SK-N-SH (cell line): ENCODE measurements at regions not wholly inside any gene's neighbourhood (a gene's known extent, or its start where the extent isn't known, plus 50 kb on each side); places are given as distances from the start of the nearest gene placed in this dataset.

ENCODE experiments used
- CTCF ChIA-PET: fragments of 300-600, 350-600 bp; formaldehyde crosslinking; extraction: SDS; loops from one replicate; lab custom pipeline; 2021; lab: Yijun Ruan, JAX
- POLR2A ChIA-PET: fragments of 350-600 bp; sonication (Branson Sonifier 250); formaldehyde crosslinking; extraction: SDS; loops from one replicate; lab custom pipeline; 2020; ENCODE audit warnings: antibody characterized with exemption, inconsistent platforms; lab: Yijun Ruan, JAX
- DNase-seq: peaks from one replicate; pipeline ENCODE4 v3.0.0; 2012
- H2AFZ ChIP-seq: fragments of 200-600 bp; sonication (generic); 2 replicates; pipeline ENCODE4 v1.8.1; 2016; ENCODE audit warnings: antibody characterized with exemption, mild to moderate bottlenecking, low read depth
- H3F3A ChIP-seq: fragments of 200-600 bp; sonication (generic); replicated peaks from 2 replicates; pipeline ENCODE3; 2016; ENCODE audit warnings: antibody characterized with exemption, mild to moderate bottlenecking; ENCODE audit not compliant: insufficient read depth
- H3K27ac ChIP-seq, 2 experiments: fragments of 200-500 bp in 1 of 2; fragments of 200-600 bp in 1 of 2; sonication (Bioruptor generic) in 1 of 2; sonication (generic), shearing (Covaris generic) in 1 of 2; 2 replicates each; pipeline versions ENCODE4 v1.5.1 to v1.6.1; 2014 to 2016; ENCODE audit warnings: low read depth in 2 of 2, inconsistent platforms in 1 of 2, low read length in 1 of 2, mild to moderate bottlenecking in 1 of 2, mixed read lengths in 1 of 2
- H3K27me3 ChIP-seq: fragments of 200-600 bp; sonication (generic), shearing (Covaris generic); 2 replicates; pipeline ENCODE4 v1.6.1; 2016; ENCODE audit warnings: mixed run types; ENCODE audit not compliant: insufficient read depth
- H3K36me3 ChIP-seq, 2 experiments: fragments of 200-500 bp in 1 of 2; fragments of 200-600 bp in 1 of 2; sonication (Bioruptor generic) in 1 of 2; sonication (generic) in 1 of 2; replicated peaks in 1 of 2; 2 replicates each; pipeline versions ENCODE3 to v1.5.1; 2014 to 2016; ENCODE audit warnings: low read length in 1 of 2, mild to moderate bottlenecking in 1 of 2; ENCODE audit not compliant: insufficient read depth in 2 of 2, control insufficient read depth in 1 of 2
- H3K4me1 ChIP-seq, 2 experiments: fragments of 200-500 bp in 1 of 2; fragments of 200-600 bp in 1 of 2; sonication (Bioruptor generic) in 1 of 2; sonication (generic), shearing (Covaris generic) in 1 of 2; 2 replicates each; pipeline versions ENCODE4 v1.5.1 to v1.6.1; 2014 to 2016; ENCODE audit warnings: low read depth in 1 of 2, low read length in 1 of 2, mixed run types in 1 of 2; ENCODE audit not compliant: insufficient read depth in 2 of 2, control insufficient read depth in 1 of 2
- H3K4me2 ChIP-seq: fragments of 200-600 bp; sonication (generic), shearing (Covaris generic); 2 replicates; pipeline ENCODE4 v1.6.1; 2017; ENCODE audit warnings: mixed run types
- H3K4me3 ChIP-seq, 2 experiments: fragments of 200-500 bp in 1 of 2; fragments of 200-600 bp in 1 of 2; sonication (Bioruptor generic) in 1 of 2; sonication (generic), shearing (Covaris generic) in 1 of 2; 2 replicates each; pipeline versions ENCODE4 v1.5.1 to v1.8.1; 2014 to 2016; ENCODE audit warnings: low read depth in 2 of 2, inconsistent platforms in 1 of 2, low read length in 1 of 2, mild to moderate bottlenecking in 1 of 2, mixed read lengths in 1 of 2, moderate library complexity in 1 of 2
- H3K79me2 ChIP-seq: fragments of 200-600 bp; sonication (generic); 2 replicates; pipeline ENCODE4 v1.8.1; 2017; ENCODE audit warnings: mild to moderate bottlenecking; ENCODE audit not compliant: insufficient read depth
- H3K9ac ChIP-seq: fragments of 200-600 bp; sonication (generic); 2 replicates; pipeline ENCODE4 v1.6.1; 2017; ENCODE audit warnings: mixed run types
- H3K9me2 ChIP-seq: fragments of 200-600 bp; sonication (generic); 2 replicates; pipeline ENCODE4 v1.6.1; 2017; ENCODE audit warnings: mixed run types
- H3K9me3 ChIP-seq: fragments of 200-600 bp; sonication (generic); 2 replicates; pipeline ENCODE4 v1.6.1; 2017; ENCODE audit warnings: mixed run types, mild to moderate bottlenecking, moderate library complexity
- H4K20me1 ChIP-seq: fragments of 200-600 bp; sonication (generic); 2 replicates; pipeline ENCODE4 v1.6.1; 2017; ENCODE audit warnings: mild to moderate bottlenecking, mixed run types; ENCODE audit not compliant: insufficient read depth
- CTCF ChIP-seq: fragments of 200-600 bp; sonication (generic); IDR thresholded peaks from 2 replicates; pipeline ENCODE4 v1.6.1; 2017; ENCODE audit warnings: antibody characterized with exemption, mild to moderate bottlenecking, moderate library complexity
- EP300 ChIP-seq, 2 experiments: IDR thresholded peaks; 2 replicates each; pipeline versions ENCODE4 v1.4.0 to v1.6.1; 2012; ENCODE audit warnings: borderline replicate concordance in 1 of 2, low read depth in 1 of 2, low read length in 1 of 2
- EZH2phosphoT487 ChIP-seq: fragments of 200-600 bp; sonication (generic); IDR thresholded peaks from 2 replicates; pipeline ENCODE4 v1.6.1; 2017; ENCODE audit warnings: low read depth, mixed run types, mild to moderate bottlenecking, antibody characterized with exemption, moderate library complexity, borderline replicate concordance
- FOSL2 ChIP-seq: IDR thresholded peaks from 2 replicates; pipeline ENCODE4 v1.4.0; 2012; ENCODE audit warnings: low read depth, mild to moderate bottlenecking, moderate library complexity, borderline replicate concordance
- FOXM1 ChIP-seq: IDR thresholded peaks from 2 replicates; pipeline ENCODE4 v1.4.0; 2012; ENCODE audit warnings: low read depth, mild to moderate bottlenecking
- GABPA ChIP-seq: IDR thresholded peaks from 2 replicates; pipeline ENCODE4 v1.4.0; 2012; ENCODE audit warnings: low read depth, mild to moderate bottlenecking
- GATA2 ChIP-seq: sonication (generic); formaldehyde crosslinking; IDR thresholded peaks from 2 replicates; pipeline ENCODE4 v1.5.0; 2020; ENCODE audit warnings: mild to moderate bottlenecking, missing genetic modification reagents
- IRF3 ChIP-seq: fragments of 150-350 bp; IDR thresholded peaks from 2 replicates; pipeline ENCODE4 v1.6.1; 2016; ENCODE audit warnings: mild to moderate bottlenecking, low read depth, low read length
- JUND ChIP-seq: IDR thresholded peaks from 2 replicates; pipeline ENCODE4 v1.4.0; 2012
- MAX ChIP-seq: IDR thresholded peaks from 2 replicates; pipeline ENCODE4 v1.4.0; 2012; ENCODE audit warnings: low read depth
- MEF2A ChIP-seq: IDR thresholded peaks from 2 replicates; pipeline ENCODE4 v1.4.0; 2012; ENCODE audit warnings: low read depth, borderline replicate concordance
- NFIC ChIP-seq: IDR thresholded peaks from 2 replicates; pipeline ENCODE4 v1.4.0; 2012; ENCODE audit warnings: borderline replicate concordance
- PBX3 ChIP-seq: IDR thresholded peaks from 2 replicates; pipeline ENCODE4; 2012
- POLR2AphosphoS5 ChIP-seq: IDR thresholded peaks from 2 replicates; pipeline ENCODE4 v1.6.1; 2012; ENCODE audit warnings: low read depth, low read length
- REST ChIP-seq: IDR thresholded peaks from 2 replicates; pipeline ENCODE4 v1.6.1; 2012; ENCODE audit warnings: mild to moderate bottlenecking, low read depth, low read length, moderate library complexity
- RXRA ChIP-seq: IDR thresholded peaks from 2 replicates; pipeline ENCODE4 v1.4.0; 2012; ENCODE audit warnings: low read depth, mild to moderate bottlenecking, borderline replicate concordance
- SMC3 ChIP-seq: IDR thresholded peaks from 2 replicates; pipeline ENCODE4 v1.6.1; 2012; ENCODE audit warnings: low read depth, low read length, improper control_type of control experiment
- TAF1 ChIP-seq: IDR thresholded peaks from 2 replicates; pipeline ENCODE4 v1.6.1; 2012; ENCODE audit warnings: low read depth, mild to moderate bottlenecking, low read length, moderate library complexity, borderline replicate concordance
- TCF12 ChIP-seq: IDR thresholded peaks from 2 replicates; pipeline ENCODE4 v1.4.0; 2012
- TEAD4 ChIP-seq: IDR thresholded peaks from 2 replicates; pipeline ENCODE4 v1.4.0; 2012; ENCODE audit warnings: mild to moderate bottlenecking, borderline replicate concordance; ENCODE audit not compliant: insufficient read depth
- YY1 ChIP-seq: IDR thresholded peaks from 2 replicates; pipeline ENCODE4 v1.4.0; 2012; ENCODE audit warnings: low read depth, mild to moderate bottlenecking
- ZBTB33 ChIP-seq: IDR thresholded peaks from 2 replicates; pipeline ENCODE4 v1.4.0; 2012; ENCODE audit warnings: low read depth, borderline replicate concordance
- WGBS: methylation state at CpG from one replicate; pipeline ENCODE4 v1.1.6; 2017; ENCODE audit warnings: low lambda C conversion rate; 5-methylcytosine and 5-hydroxymethylcytosine counted together

GRCh38 chr5:164335837-164336236 lies 830.4 kb downstream of the MAT2B start:
- 20% methylated on average over 1 of the region's 1 CpG for WGBS
- Histone ChIP-seq H3K36me3 (no peaks in the 10 kb centered on the region), H3K27ac (peak overlapping the region; percentile 72 to 74; a peak in 3 of 4 replicates), H4K20me1 (no peaks in the 10 kb centered on the region), H3K9ac (no peak overlapping the region), H3F3A (peaks cover 20% of the 10 kb centered on the region), H3K4me2 (peak overlapping the region; percentile 34; the same call in 1 of the 2 replicates), H3K27me3 (no peaks in the 10 kb centered on the region), H2AFZ (no peak overlapping the region), H3K9me3 (no peaks in the 10 kb centered on the region), H3K4me1 (peaks cover 0 to 20% of the 10 kb centered on the region in 2 experiments), H3K9me2 (no peaks in the 10 kb centered on the region), H3K79me2 (no peaks in the 10 kb centered on the region), H3K4me3 (no peak overlapping the region)
- DNase-seq, result no peak
- CTCF ChIA-PET, result no interaction called here
- TF ChIP-seq REST, result no peak
- TF ChIP-seq GATA2 (CRISPR knock-in tag), result no peak
- TF ChIP-seq TEAD4, result peak; percentile 80; the same call in 1 of the 2 replicates
- peak; percentile 96 for TF ChIP-seq JUND
- peak; percentile 90 for TF ChIP-seq FOSL2
- TF ChIP-seq TCF12, result peak; percentile 86
- peak; percentile 87 for TF ChIP-seq PBX3
- no peak for TF ChIP-seq IRF3
- no peak for TF ChIP-seq YY1
- 0 out of 2 replicates have a peak, but pooled peaks have one; percentile 21 for TF ChIP-seq GABPA
- TF ChIP-seq FOXM1, result no peak
- TF ChIP-seq MAX, result peak; percentile 26; the same call in 1 of the 2 replicates
- TF ChIP-seq RXRA, result peak; percentile 81; the same call in 1 of the 2 replicates
- TF ChIP-seq CTCF, result no peak
- TF ChIP-seq ZBTB33, result 0 out of 2 replicates have a peak, but pooled peaks have one; percentile 51
- TF ChIP-seq EZH2phosphoT487, result no peak
- TF ChIP-seq MEF2A, result 0 out of 2 replicates have a peak, but pooled peaks have one; percentile 25
- TF ChIP-seq SMC3, result no peak
- peak; percentile 76; the same call in 1 of the 2 replicates for TF ChIP-seq NFIC
- no peak for TF ChIP-seq TAF1
- 0 out of 2 replicates have a peak, but pooled peaks have one; percentile 25 for TF ChIP-seq POLR2AphosphoS5
- peak in 1 of 2 experiments; percentile 91; a peak in 2 of 4 replicates for TF ChIP-seq EP300 (IDR thresholded peaks at IDR 0.05; ENCODE audit: borderline replicate concordance in 1 of 2, low read depth in 1 of 2, low read length in 1 of 2)
- POLR2A ChIA-PET, result no interaction called here
